Activated CD8-positive, alpha-beta T cell treated with anti-CD3 and anti-CD28 coated beads for 36 hours (primary cell): ENCODE measurements at regions not wholly inside any gene's neighbourhood (a gene's known extent, or its start where the extent isn't known, plus 50 kb on each side); places are given as distances from the start of the nearest gene placed in this dataset.

Source experiments
- ATAC-seq: fragments of 200-7000 bp; cut with Tn5 transposase; one replicate; pipeline ENCODE4 v1.10.0; 2021; ENCODE audit warnings: mild to moderate bottlenecking, moderate library complexity
- CTCF ChIA-PET: fragments of 350-600 bp; sonication (Branson Sonifier 250); formaldehyde crosslinking; loops from one replicate; lab custom pipeline; 2021; ENCODE audit warnings: antibody characterized with exemption; lab: Charles Lee
- POLR2A ChIA-PET: fragments of 350-600 bp; sonication (Branson Sonifier 250); formaldehyde crosslinking; loops from one replicate; lab custom pipeline; 2021; ENCODE audit warnings: antibody characterized with exemption; lab: Charles Lee
- DNase-seq: peaks from one replicate; pipeline ENCODE4 v3.0.0-alpha.2; 2020
- H3K27ac Mint-ChIP-seq: one replicate; pipeline ENCODE4 v1.8.0; 2021; ENCODE audit warnings: mild to moderate bottlenecking, mixed read lengths
- H3K27me3 Mint-ChIP-seq: one replicate; pipeline ENCODE4 v1.8.0; 2021; ENCODE audit warnings: mixed read lengths
- H3K36me3 Mint-ChIP-seq: one replicate; pipeline ENCODE4 v1.8.0; 2021; ENCODE audit warnings: low read depth, mixed read lengths
- H3K4me1 Mint-ChIP-seq: one replicate; pipeline ENCODE4 v1.8.0; 2021; ENCODE audit warnings: low read depth, mixed read lengths
- H3K4me3 Mint-ChIP-seq: one replicate; pipeline ENCODE4 v1.8.0; 2021; ENCODE audit warnings: mild to moderate bottlenecking, moderate library complexity, mixed read lengths
- H3K9me3 Mint-ChIP-seq: one replicate; pipeline ENCODE4 v1.8.0; 2021; ENCODE audit warnings: mixed read lengths
- intact Hi-C: fragments of 100-400 bp; cut with micrococcal nuclease; formaldehyde crosslinking; loops from one replicate; pipeline ENCODE4 v1.10.0; 2022
- TF ChIP-seq, protein P1 (sequence below): fragments of 200-600 bp; IDR thresholded peaks from one replicate; pipeline ENCODE4 v1.8.0; 2022; ENCODE audit warnings: antibody characterized with exemption, mild to moderate bottlenecking

DNA sequence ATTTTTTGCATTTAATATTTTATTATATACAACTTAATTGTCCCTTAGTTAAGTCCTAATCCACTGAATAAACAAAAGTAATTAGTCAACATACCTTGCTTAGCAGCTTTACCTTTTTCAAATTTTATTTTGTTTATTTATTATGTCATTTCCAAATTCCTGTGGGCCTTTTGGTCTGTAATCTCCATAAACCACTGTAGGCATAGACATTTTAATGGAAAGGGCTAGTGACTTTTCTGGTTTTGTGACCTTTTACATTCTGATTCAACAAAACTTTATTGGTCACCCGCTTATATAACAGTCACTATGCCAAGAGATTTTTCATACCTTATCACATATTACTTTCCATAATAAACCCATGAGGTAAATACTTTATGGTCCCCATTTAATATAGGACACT lies 181.3 kb upstream of the PRPS1L1 start:
- intact Hi-C loops, result no loop called here
- Mint-ChIP-seq H3K27me3 (no peaks in the 10 kb centered on the region), H3K27ac (no peak overlapping the region), H3K36me3 (no peaks in the 10 kb centered on the region), H3K4me1 (no peaks in the 10 kb centered on the region), H3K9me3 (no peaks in the 10 kb centered on the region), H3K4me3 (no peak overlapping the region)
- ChIA-PET POLR2A (no interaction called here), CTCF (no interaction called here)
- ATAC-seq (no peak), DNase-seq (no peak)
- TF ChIP-seq, protein P1, sequence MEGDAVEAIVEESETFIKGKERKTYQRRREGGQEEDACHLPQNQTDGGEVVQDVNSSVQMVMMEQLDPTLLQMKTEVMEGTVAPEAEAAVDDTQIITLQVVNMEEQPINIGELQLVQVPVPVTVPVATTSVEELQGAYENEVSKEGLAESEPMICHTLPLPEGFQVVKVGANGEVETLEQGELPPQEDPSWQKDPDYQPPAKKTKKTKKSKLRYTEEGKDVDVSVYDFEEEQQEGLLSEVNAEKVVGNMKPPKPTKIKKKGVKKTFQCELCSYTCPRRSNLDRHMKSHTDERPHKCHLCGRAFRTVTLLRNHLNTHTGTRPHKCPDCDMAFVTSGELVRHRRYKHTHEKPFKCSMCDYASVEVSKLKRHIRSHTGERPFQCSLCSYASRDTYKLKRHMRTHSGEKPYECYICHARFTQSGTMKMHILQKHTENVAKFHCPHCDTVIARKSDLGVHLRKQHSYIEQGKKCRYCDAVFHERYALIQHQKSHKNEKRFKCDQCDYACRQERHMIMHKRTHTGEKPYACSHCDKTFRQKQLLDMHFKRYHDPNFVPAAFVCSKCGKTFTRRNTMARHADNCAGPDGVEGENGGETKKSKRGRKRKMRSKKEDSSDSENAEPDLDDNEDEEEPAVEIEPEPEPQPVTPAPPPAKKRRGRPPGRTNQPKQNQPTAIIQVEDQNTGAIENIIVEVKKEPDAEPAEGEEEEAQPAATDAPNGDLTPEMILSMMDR, result no peak

DNA sequence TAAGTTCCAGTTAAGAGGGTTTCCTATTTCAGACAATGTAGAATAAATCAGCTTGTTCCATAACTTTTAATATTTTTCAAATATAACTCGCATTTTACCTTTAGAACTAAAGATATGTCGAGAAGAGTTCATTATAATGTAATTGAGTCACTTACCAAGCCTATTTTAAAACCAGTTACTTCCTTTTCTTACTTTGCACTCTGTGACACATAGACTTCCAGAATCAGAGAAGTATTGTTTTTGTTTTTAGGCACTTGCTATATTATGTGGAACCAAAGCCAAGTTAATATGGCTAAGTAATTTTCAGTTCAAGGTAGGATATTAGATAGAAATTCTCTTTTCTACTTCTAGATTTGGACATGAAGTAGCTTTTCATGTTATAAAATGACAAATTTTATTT lies 182.7 kb upstream of the PRPS1L1 start:
- TF ChIP-seq, protein P1, result no peak
- Mint-ChIP-seq H3K4me1 (no peaks in the 10 kb centered on the region), H3K36me3 (no peaks in the 10 kb centered on the region), H3K9me3 (no peaks in the 10 kb centered on the region), H3K27ac (no peak overlapping the region), H3K4me3 (no peak overlapping the region), H3K27me3 (no peaks in the 10 kb centered on the region)
- POLR2A ChIA-PET, result no interaction called here
- ATAC-seq (no peak), DNase-seq (no peak)
- CTCF ChIA-PET, result no interaction called here
- intact Hi-C loops, result no loop called here

DNA sequence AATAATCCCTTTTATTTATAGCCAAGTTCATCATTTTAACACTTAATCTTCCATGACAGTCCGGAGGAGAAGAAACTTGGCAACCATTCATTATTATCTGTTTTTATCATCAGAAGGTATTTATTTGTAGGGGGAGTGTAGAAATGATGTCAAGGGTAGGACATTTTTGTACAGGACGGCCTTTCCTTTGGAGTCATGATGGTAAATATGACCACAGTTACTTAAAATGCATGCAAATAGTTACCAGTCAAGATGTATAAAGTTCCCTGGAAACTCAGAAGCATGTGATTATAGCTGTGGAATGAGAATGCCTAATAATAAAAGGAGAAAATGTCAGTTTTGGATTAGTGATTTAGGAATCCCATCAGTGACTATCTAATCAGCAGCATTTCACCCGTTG lies 183.1 kb upstream of the PRPS1L1 start:
- H3K9me3 Mint-ChIP-seq, result no peaks in the 10 kb centered on the region
- TF ChIP-seq, protein P1, result no peak
- H3K27ac Mint-ChIP-seq, result no peak overlapping the region
- intact Hi-C loops, result no loop called here
- H3K4me3 Mint-ChIP-seq, result no peak overlapping the region
- no peaks in the 10 kb centered on the region for H3K27me3 Mint-ChIP-seq
- ATAC-seq, result no peak
- ChIA-PET CTCF (interaction anchor here (0.6 kb wide), 2 partner anchors 9 to 92 kb away, joined by 3 to 4 read pairs; no protein-coding TSS in a partner anchor), POLR2A (no interaction called here)
- DNase-seq, result no peak
- H3K36me3 Mint-ChIP-seq, result no peaks in the 10 kb centered on the region
- no peaks in the 10 kb centered on the region for H3K4me1 Mint-ChIP-seq

DNA sequence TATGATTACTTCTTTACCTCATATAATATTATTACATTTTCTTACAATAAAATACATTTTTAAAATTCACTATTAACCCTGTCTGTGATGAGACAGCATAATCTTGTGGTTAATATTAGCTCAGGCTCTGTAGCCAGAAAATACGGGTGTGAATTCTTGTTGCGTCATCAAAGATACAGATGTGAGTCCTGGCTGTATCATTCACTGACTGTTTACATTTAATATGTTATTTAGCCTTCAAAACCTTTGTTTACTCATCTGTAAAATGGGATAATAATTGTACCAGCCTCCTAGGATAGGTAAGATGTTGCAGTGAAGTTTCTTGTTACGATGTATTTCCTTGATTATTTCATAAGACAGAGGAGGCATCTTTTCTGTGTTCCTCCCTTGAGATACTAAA lies 184.7 kb upstream of the PRPS1L1 start:
- CTCF ChIA-PET, result no interaction called here
- Mint-ChIP-seq H3K4me3 (no peak overlapping the region), H3K36me3 (no peaks in the 10 kb centered on the region), H3K4me1 (no peaks in the 10 kb centered on the region), H3K27ac (no peak overlapping the region), H3K9me3 (no peaks in the 10 kb centered on the region), H3K27me3 (no peaks in the 10 kb centered on the region)
- POLR2A ChIA-PET, result no interaction called here
- intact Hi-C loops, result no loop called here
- ATAC-seq (no peak), DNase-seq (no peak)
- TF ChIP-seq, protein P1, result no peak

DNA sequence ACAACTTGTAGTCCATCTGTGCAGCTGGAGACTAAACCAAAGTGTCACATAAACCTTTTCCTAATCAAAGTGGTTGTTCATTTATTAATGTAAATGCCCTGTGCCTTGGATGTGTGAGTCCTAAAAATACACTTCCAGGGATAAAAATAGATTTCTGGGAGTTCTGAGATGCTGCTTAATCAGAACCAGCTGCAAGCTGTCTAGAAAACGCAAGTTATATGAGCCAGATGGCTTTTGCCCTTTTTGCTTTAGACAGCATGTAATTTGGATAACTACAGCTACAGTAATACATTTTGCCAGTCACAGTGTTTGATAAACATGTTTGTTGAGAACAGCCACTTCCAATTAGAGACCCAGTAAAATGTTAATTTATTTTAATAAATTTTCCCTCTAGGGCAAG lies 185.1 kb upstream of the PRPS1L1 start:
- ChIA-PET CTCF (interaction anchor here (1.5 kb wide), 1 partner anchor 145 kb away, joined by 3 read pairs; no protein-coding TSS in a partner anchor), POLR2A (no interaction called here)
- Mint-ChIP-seq H3K27me3 (no peaks in the 10 kb centered on the region), H3K4me1 (no peaks in the 10 kb centered on the region), H3K9me3 (no peaks in the 10 kb centered on the region), H3K36me3 (no peaks in the 10 kb centered on the region), H3K27ac (no peak overlapping the region), H3K4me3 (no peak overlapping the region)
- ATAC-seq, result no peak
- TF ChIP-seq, protein P1, result no peak
- no peak for DNase-seq
- intact Hi-C loops, result no loop called here
